GM12891 (cell line): ENCODE measurements at regions not wholly inside any gene's neighbourhood (a gene's known extent, or its start where the extent isn't known, plus 50 kb on each side); places are given as distances from the start of the nearest gene placed in this dataset.

Experiments
- POLR2A ChIP-seq: IDR thresholded peaks from 2 replicates; pipeline ENCODE4 v1.6.1; 2011; ENCODE audit warnings: low read depth, low read length, control low read depth
- POLR2AphosphoS5 ChIP-seq: IDR thresholded peaks from 2 replicates; pipeline ENCODE4 v1.6.1; 2011; ENCODE audit warnings: low read depth, low read length, control low read depth
- POU2F2 ChIP-seq: IDR thresholded peaks from 2 replicates; pipeline ENCODE4 v1.6.1; 2011; ENCODE audit warnings: low read depth, mild to moderate bottlenecking, control low read depth, low read length, moderate library complexity
- SPI1 ChIP-seq: IDR thresholded peaks from 2 replicates; pipeline ENCODE4 v1.6.1; 2011; ENCODE audit warnings: low read depth, low read length, control low read depth
- TAF1 ChIP-seq: IDR thresholded peaks from 2 replicates; pipeline ENCODE4 v1.6.1; 2011; ENCODE audit warnings: low read depth, low read length, control low read depth

DNA sequence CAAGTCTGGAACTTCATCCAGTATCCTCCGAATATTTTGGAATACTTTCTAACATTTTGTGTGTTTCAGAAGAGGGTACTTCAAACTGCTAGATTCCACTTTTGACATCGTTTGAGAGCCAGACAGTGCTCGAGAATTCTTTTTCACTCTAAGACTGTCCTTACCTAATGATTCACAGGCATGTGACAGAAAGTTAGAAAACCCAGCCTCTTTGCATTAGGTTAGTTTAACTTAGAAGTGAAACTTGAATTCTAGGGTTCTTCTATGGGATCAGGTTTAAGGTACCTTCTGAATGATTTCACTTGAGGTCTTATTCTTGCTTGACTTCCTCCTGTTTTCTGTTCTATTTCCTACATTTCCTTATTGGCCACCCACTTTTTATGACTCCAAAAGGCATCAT is 431.8 kb downstream of the SLC6A15 start:
- no peak for TF ChIP-seq POLR2A
- no peak for TF ChIP-seq SPI1
- no peak for TF ChIP-seq POU2F2
- no peak for TF ChIP-seq TAF1
- TF ChIP-seq POLR2AphosphoS5, result no peak
